SK-N-SH (cell line): ENCODE measurements at regions not wholly inside any gene's neighbourhood (a gene's known extent, or its start where the extent isn't known, plus 50 kb on each side); places are given as distances from the start of the nearest gene placed in this dataset.
A peak's percentile ranks its signal among the peaks of the same experiment; 100 is the strongest.

Experiments used
- CTCF ChIA-PET: fragments of 300-600, 350-600 bp; formaldehyde crosslinking; extraction: SDS; loops from one replicate; lab custom pipeline; 2021; lab: Yijun Ruan, JAX
- POLR2A ChIA-PET: fragments of 350-600 bp; sonication (Branson Sonifier 250); formaldehyde crosslinking; extraction: SDS; loops from one replicate; lab custom pipeline; 2020; ENCODE audit warnings: antibody characterized with exemption, inconsistent platforms; lab: Yijun Ruan, JAX
- DNase-seq: peaks from one replicate; pipeline ENCODE4 v3.0.0; 2012
- H2AFZ ChIP-seq: fragments of 200-600 bp; sonication (generic); 2 replicates; pipeline ENCODE4 v1.8.1; 2016; ENCODE audit warnings: antibody characterized with exemption, mild to moderate bottlenecking, low read depth
- H3F3A ChIP-seq: fragments of 200-600 bp; sonication (generic); replicated peaks from 2 replicates; pipeline ENCODE3; 2016; ENCODE audit warnings: antibody characterized with exemption, mild to moderate bottlenecking; ENCODE audit not compliant: insufficient read depth
- H3K27ac ChIP-seq, 2 experiments: fragments of 200-500 bp in 1 of 2; fragments of 200-600 bp in 1 of 2; sonication (Bioruptor generic) in 1 of 2; sonication (generic), shearing (Covaris generic) in 1 of 2; 2 replicates each; pipeline versions ENCODE4 v1.5.1 to v1.6.1; 2014 to 2016; ENCODE audit warnings: low read depth in 2 of 2, inconsistent platforms in 1 of 2, low read length in 1 of 2, mild to moderate bottlenecking in 1 of 2, mixed read lengths in 1 of 2
- H3K27me3 ChIP-seq: fragments of 200-600 bp; sonication (generic), shearing (Covaris generic); 2 replicates; pipeline ENCODE4 v1.6.1; 2016; ENCODE audit warnings: mixed run types; ENCODE audit not compliant: insufficient read depth
- H3K36me3 ChIP-seq, 2 experiments: fragments of 200-500 bp in 1 of 2; fragments of 200-600 bp in 1 of 2; sonication (Bioruptor generic) in 1 of 2; sonication (generic) in 1 of 2; replicated peaks in 1 of 2; 2 replicates each; pipeline versions ENCODE3 to v1.5.1; 2014 to 2016; ENCODE audit warnings: low read length in 1 of 2, mild to moderate bottlenecking in 1 of 2; ENCODE audit not compliant: insufficient read depth in 2 of 2, control insufficient read depth in 1 of 2
- H3K4me1 ChIP-seq, 2 experiments: fragments of 200-500 bp in 1 of 2; fragments of 200-600 bp in 1 of 2; sonication (Bioruptor generic) in 1 of 2; sonication (generic), shearing (Covaris generic) in 1 of 2; 2 replicates each; pipeline versions ENCODE4 v1.5.1 to v1.6.1; 2014 to 2016; ENCODE audit warnings: low read depth in 1 of 2, low read length in 1 of 2, mixed run types in 1 of 2; ENCODE audit not compliant: insufficient read depth in 2 of 2, control insufficient read depth in 1 of 2
- H3K4me2 ChIP-seq: fragments of 200-600 bp; sonication (generic), shearing (Covaris generic); 2 replicates; pipeline ENCODE4 v1.6.1; 2017; ENCODE audit warnings: mixed run types
- H3K4me3 ChIP-seq, 2 experiments: fragments of 200-500 bp in 1 of 2; fragments of 200-600 bp in 1 of 2; sonication (Bioruptor generic) in 1 of 2; sonication (generic), shearing (Covaris generic) in 1 of 2; 2 replicates each; pipeline versions ENCODE4 v1.5.1 to v1.8.1; 2014 to 2016; ENCODE audit warnings: low read depth in 2 of 2, inconsistent platforms in 1 of 2, low read length in 1 of 2, mild to moderate bottlenecking in 1 of 2, mixed read lengths in 1 of 2, moderate library complexity in 1 of 2
- H3K79me2 ChIP-seq: fragments of 200-600 bp; sonication (generic); 2 replicates; pipeline ENCODE4 v1.8.1; 2017; ENCODE audit warnings: mild to moderate bottlenecking; ENCODE audit not compliant: insufficient read depth
- H3K9ac ChIP-seq: fragments of 200-600 bp; sonication (generic); 2 replicates; pipeline ENCODE4 v1.6.1; 2017; ENCODE audit warnings: mixed run types
- H3K9me2 ChIP-seq: fragments of 200-600 bp; sonication (generic); 2 replicates; pipeline ENCODE4 v1.6.1; 2017; ENCODE audit warnings: mixed run types
- H3K9me3 ChIP-seq: fragments of 200-600 bp; sonication (generic); 2 replicates; pipeline ENCODE4 v1.6.1; 2017; ENCODE audit warnings: mixed run types, mild to moderate bottlenecking, moderate library complexity
- H4K20me1 ChIP-seq: fragments of 200-600 bp; sonication (generic); 2 replicates; pipeline ENCODE4 v1.6.1; 2017; ENCODE audit warnings: mild to moderate bottlenecking, mixed run types; ENCODE audit not compliant: insufficient read depth
- CHD2 ChIP-seq: fragments of 150-350 bp; IDR thresholded peaks from 2 replicates; pipeline ENCODE4 v1.6.1; 2018; ENCODE audit warnings: low read length; ENCODE audit not compliant: partially characterized antibody
- ELF1 ChIP-seq: IDR thresholded peaks from 2 replicates; pipeline ENCODE4 v1.4.0; 2012
- EP300 ChIP-seq, 2 experiments: IDR thresholded peaks; 2 replicates each; pipeline versions ENCODE4 v1.4.0 to v1.6.1; 2012; ENCODE audit warnings: borderline replicate concordance in 1 of 2, low read depth in 1 of 2, low read length in 1 of 2
- FOXM1 ChIP-seq: IDR thresholded peaks from 2 replicates; pipeline ENCODE4 v1.4.0; 2012; ENCODE audit warnings: low read depth, mild to moderate bottlenecking
- GATA2 ChIP-seq: sonication (generic); formaldehyde crosslinking; IDR thresholded peaks from 2 replicates; pipeline ENCODE4 v1.5.0; 2020; ENCODE audit warnings: mild to moderate bottlenecking, missing genetic modification reagents
- NRF1 ChIP-seq: IDR thresholded peaks from 2 replicates; pipeline ENCODE4 v1.6.1; 2012; ENCODE audit warnings: low read depth, mild to moderate bottlenecking, low read length
- POLR2AphosphoS5 ChIP-seq: IDR thresholded peaks from 2 replicates; pipeline ENCODE4 v1.6.1; 2012; ENCODE audit warnings: low read depth, low read length
- RAD21 ChIP-seq: IDR thresholded peaks from 2 replicates; pipeline ENCODE4 v1.6.1; 2012; ENCODE audit warnings: mild to moderate bottlenecking, low read length
- RFX5 ChIP-seq: IDR thresholded peaks from 2 replicates; pipeline ENCODE4 v1.6.1; 2012; ENCODE audit warnings: mild to moderate bottlenecking, improper control_type of control experiment, low read length
- SMC3 ChIP-seq: IDR thresholded peaks from 2 replicates; pipeline ENCODE4 v1.6.1; 2012; ENCODE audit warnings: low read depth, low read length, improper control_type of control experiment
- TCF12 ChIP-seq: IDR thresholded peaks from 2 replicates; pipeline ENCODE4 v1.4.0; 2012
- YY1 ChIP-seq: IDR thresholded peaks from 2 replicates; pipeline ENCODE4 v1.4.0; 2012; ENCODE audit warnings: low read depth, mild to moderate bottlenecking
- WGBS: methylation state at CpG from one replicate; pipeline ENCODE4 v1.1.6; 2017; ENCODE audit warnings: low lambda C conversion rate; 5-methylcytosine and 5-hydroxymethylcytosine counted together
- TF ChIP-seq, protein P1 (sequence below): fragments of 150-350 bp; IDR thresholded peaks from 2 replicates; pipeline ENCODE4 v1.6.1; 2017; ENCODE audit warnings: antibody characterized with exemption, low read length, low read depth, borderline replicate concordance
- TF ChIP-seq, protein P2 (sequence below): IDR thresholded peaks from 2 replicates; pipeline ENCODE4 v1.4.0; 2012; ENCODE audit warnings: low read depth
- TF ChIP-seq, protein P3 (sequence below): fragments of 200-600 bp; sonication (generic); IDR thresholded peaks from 2 replicates; pipeline ENCODE4 v1.6.1; 2017; ENCODE audit warnings: antibody characterized with exemption, mild to moderate bottlenecking, moderate library complexity
- TF ChIP-seq, protein P4 (sequence below): IDR thresholded peaks from 2 replicates; pipeline ENCODE4 v1.4.0; 2012; ENCODE audit warnings: low read depth, borderline replicate concordance
- TF ChIP-seq, protein P5 (sequence below): IDR thresholded peaks from 2 replicates; pipeline ENCODE4 v1.4.0; 2012; ENCODE audit warnings: low read depth, borderline replicate concordance

DNA sequence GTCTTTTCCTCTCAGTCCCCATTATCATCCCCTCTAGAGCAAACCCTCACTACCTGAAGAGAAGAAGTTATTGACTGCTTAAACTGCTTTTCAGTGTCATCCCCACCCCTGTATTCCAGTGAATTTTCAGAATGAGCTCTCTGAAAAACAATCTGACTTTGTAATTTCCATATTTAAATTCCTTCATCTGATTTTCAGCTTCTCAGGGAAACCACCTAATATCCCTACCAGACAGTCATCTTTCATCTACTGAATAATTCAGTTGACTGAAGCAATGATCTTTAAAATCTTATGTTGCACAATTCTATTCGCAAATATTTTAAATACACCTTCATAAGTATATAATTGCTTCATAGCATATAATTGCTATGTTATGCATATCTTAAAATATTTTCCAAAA is 258.7 kb downstream of the HTR1B start:
- no peak overlapping the region for H2AFZ ChIP-seq
- WGBS: 16% methylated on average over 1 of the region's 1 CpG
- DNase-seq: no peak

DNA sequence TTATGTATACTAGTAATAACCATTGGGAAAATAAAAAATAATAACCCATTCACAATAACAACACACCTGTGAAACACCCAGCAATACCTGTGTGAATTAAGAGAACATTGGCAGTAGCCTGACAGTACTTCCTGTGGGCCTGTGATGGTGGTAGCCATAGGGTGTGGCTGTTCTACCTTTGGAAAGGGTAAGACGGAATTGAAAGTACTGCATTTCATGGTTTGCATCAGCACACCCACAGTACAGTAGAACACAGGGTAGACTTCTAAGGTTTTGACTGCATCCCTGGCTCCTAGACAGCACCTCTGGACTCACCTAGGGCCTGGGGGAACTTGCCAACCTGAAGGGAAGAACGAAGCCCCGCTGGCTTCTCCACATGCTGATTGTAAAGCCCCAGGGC is 279.8 kb downstream of the HTR1B start:
- TF ChIP-seq RAD21 (no peak), TCF12 (no peak), SMC3 (no peak), RFX5 (no peak), POLR2AphosphoS5 (no peak)
- TF ChIP-seq, all 33 proteins: peak for 0
- H3K4me1 ChIP-seq: peaks cover 0 to 6% of the 10 kb centered on the region in 2 experiments; a peak in 1 of 4 replicates
- no peak overlapping the region for H3K9ac ChIP-seq
- H4K20me1 ChIP-seq: no peaks in the 10 kb centered on the region
- H3F3A ChIP-seq: peaks cover 17% of the 10 kb centered on the region
- no peak overlapping the region for H3K27ac ChIP-seq
- H3K9me3 ChIP-seq: peaks cover 4% of the 10 kb centered on the region; the same call in 1 of the 2 replicates
- no peak overlapping the region for H3K4me2 ChIP-seq
- no peak overlapping the region for H2AFZ ChIP-seq
- no peaks in the 10 kb centered on the region for H3K27me3 ChIP-seq
- H3K9me2 ChIP-seq: 0 out of 2 replicates have a peak, but pooled peaks cover 4% of the 10 kb centered on the region
- DNase-seq: no peak
- POLR2A ChIA-PET: no interaction called here
- CTCF ChIA-PET: no interaction called here
- no peaks in the 10 kb centered on the region for H3K36me3 ChIP-seq
- no peak overlapping the region for H3K4me3 ChIP-seq
- 7% methylated on average over 3 of the region's 3 CpGs for WGBS
- no peaks in the 10 kb centered on the region for H3K79me2 ChIP-seq

More for the DNA sequence above, 258.7 kb downstream of the HTR1B start:
- H3K4me2 ChIP-seq: no peak overlapping the region
- no peaks in the 10 kb centered on the region for H3K79me2 ChIP-seq
- no peak overlapping the region for H3K27ac ChIP-seq
- ChIA-PET CTCF (no interaction called here), POLR2A (no interaction called here)
- no peaks in the 10 kb centered on the region for H3K36me3 ChIP-seq
- no peaks in the 10 kb centered on the region for H3K9me3 ChIP-seq
- H3K27me3 ChIP-seq: no peaks in the 10 kb centered on the region
- no peak overlapping the region for H3K4me3 ChIP-seq
- H3K4me1 ChIP-seq: no peaks in the 10 kb centered on the region
- no peak for TF ChIP-seq EP300 (IDR thresholded peaks at IDR 0.05; ENCODE audit: borderline replicate concordance in 1 of 2, low read depth in 1 of 2, low read length in 1 of 2)
- TF ChIP-seq FOXM1: no peak
- no peak for TF ChIP-seq RFX5
- TF ChIP-seq, protein P1, sequence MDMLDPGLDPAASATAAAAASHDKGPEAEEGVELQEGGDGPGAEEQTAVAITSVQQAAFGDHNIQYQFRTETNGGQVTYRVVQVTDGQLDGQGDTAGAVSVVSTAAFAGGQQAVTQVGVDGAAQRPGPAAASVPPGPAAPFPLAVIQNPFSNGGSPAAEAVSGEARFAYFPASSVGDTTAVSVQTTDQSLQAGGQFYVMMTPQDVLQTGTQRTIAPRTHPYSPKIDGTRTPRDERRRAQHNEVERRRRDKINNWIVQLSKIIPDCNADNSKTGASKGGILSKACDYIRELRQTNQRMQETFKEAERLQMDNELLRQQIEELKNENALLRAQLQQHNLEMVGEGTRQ: no peak
- no peak for TF ChIP-seq GATA2 (CRISPR knock-in tag)
- no peaks in the 10 kb centered on the region for H4K20me1 ChIP-seq
- no peak overlapping the region for H3K9ac ChIP-seq
- no peaks in the 10 kb centered on the region for H3F3A ChIP-seq
- no peaks in the 10 kb centered on the region for H3K9me2 ChIP-seq

DNA sequence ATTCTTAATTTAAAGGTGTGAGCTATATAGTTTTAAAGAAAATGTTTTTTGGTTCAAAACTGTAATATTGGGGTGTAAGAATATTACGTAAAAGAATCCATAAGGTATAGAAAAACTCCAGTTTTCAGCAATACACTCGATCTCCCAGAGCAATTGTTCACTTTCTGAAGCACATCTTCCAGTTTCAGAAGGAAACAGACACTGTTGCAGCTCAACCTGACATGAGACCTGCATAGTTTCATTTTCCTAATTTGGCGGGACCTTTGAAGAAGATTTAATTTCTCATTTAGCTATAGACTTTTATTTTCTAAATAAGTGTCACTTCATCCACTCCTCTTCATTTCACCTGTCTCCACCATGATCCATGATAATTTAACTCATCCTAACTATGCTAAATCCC is 281.5 kb downstream of the HTR1B start:
- no peaks in the 10 kb centered on the region for H3K79me2 ChIP-seq
- TF ChIP-seq FOXM1 (no peak), CHD2 (no peak), ELF1 (no peak), YY1 (no peak), RAD21 (no peak), EP300 (IDR thresholded peaks at IDR 0.05; ENCODE audit: borderline replicate concordance in 1 of 2, low read depth in 1 of 2, low read length in 1 of 2) (no peak), NRF1 (no peak), GATA2 (CRISPR knock-in tag) (no peak)
- TF ChIP-seq, protein P2, sequence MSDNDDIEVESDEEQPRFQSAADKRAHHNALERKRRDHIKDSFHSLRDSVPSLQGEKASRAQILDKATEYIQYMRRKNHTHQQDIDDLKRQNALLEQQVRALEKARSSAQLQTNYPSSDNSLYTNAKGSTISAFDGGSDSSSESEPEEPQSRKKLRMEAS: no peak
- TF ChIP-seq, protein P3, sequence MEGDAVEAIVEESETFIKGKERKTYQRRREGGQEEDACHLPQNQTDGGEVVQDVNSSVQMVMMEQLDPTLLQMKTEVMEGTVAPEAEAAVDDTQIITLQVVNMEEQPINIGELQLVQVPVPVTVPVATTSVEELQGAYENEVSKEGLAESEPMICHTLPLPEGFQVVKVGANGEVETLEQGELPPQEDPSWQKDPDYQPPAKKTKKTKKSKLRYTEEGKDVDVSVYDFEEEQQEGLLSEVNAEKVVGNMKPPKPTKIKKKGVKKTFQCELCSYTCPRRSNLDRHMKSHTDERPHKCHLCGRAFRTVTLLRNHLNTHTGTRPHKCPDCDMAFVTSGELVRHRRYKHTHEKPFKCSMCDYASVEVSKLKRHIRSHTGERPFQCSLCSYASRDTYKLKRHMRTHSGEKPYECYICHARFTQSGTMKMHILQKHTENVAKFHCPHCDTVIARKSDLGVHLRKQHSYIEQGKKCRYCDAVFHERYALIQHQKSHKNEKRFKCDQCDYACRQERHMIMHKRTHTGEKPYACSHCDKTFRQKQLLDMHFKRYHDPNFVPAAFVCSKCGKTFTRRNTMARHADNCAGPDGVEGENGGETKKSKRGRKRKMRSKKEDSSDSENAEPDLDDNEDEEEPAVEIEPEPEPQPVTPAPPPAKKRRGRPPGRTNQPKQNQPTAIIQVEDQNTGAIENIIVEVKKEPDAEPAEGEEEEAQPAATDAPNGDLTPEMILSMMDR: no peak
- TF ChIP-seq, protein P4, sequence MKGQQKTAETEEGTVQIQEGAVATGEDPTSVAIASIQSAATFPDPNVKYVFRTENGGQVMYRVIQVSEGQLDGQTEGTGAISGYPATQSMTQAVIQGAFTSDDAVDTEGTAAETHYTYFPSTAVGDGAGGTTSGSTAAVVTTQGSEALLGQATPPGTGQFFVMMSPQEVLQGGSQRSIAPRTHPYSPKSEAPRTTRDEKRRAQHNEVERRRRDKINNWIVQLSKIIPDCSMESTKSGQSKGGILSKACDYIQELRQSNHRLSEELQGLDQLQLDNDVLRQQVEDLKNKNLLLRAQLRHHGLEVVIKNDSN: no peak
- TF ChIP-seq, protein P5, sequence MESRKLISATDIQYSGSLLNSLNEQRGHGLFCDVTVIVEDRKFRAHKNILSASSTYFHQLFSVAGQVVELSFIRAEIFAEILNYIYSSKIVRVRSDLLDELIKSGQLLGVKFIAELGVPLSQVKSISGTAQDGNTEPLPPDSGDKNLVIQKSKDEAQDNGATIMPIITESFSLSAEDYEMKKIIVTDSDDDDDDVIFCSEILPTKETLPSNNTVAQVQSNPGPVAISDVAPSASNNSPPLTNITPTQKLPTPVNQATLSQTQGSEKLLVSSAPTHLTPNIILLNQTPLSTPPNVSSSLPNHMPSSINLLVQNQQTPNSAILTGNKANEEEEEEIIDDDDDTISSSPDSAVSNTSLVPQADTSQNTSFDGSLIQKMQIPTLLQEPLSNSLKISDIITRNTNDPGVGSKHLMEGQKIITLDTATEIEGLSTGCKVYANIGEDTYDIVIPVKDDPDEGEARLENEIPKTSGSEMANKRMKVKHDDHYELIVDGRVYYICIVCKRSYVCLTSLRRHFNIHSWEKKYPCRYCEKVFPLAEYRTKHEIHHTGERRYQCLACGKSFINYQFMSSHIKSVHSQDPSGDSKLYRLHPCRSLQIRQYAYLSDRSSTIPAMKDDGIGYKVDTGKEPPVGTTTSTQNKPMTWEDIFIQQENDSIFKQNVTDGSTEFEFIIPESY: no peak
- TF ChIP-seq, all 33 proteins: peak for 0
- POLR2A ChIA-PET: no interaction called here

More for the DNA sequence above, 281.5 kb downstream of the HTR1B start:
- CTCF ChIA-PET: interaction anchor here (0.9 kb wide), 1 partner anchor 12 kb away, joined by 4 read pairs; no protein-coding TSS in a partner anchor
- H3K36me3 ChIP-seq: no peaks in the 10 kb centered on the region
- 9% methylated on average over 3 of the region's 3 CpGs for WGBS
- H3K27ac ChIP-seq: no peak overlapping the region
- H3K4me3 ChIP-seq: peak overlapping the region; percentile 36 to 50; a peak in 3 of 4 replicates
- peaks cover 0 to 6% of the 10 kb centered on the region in 2 experiments; a peak in 1 of 4 replicates for H3K4me1 ChIP-seq
- H2AFZ ChIP-seq: peak overlapping the region; percentile 87
- H3K4me2 ChIP-seq: peak overlapping the region; percentile 81
- no peaks in the 10 kb centered on the region for H4K20me1 ChIP-seq
- DNase-seq: no peak
- H3F3A ChIP-seq: peaks cover 12% of the 10 kb centered on the region
- no peaks in the 10 kb centered on the region for H3K27me3 ChIP-seq
- H3K9me2 ChIP-seq: 0 out of 2 replicates have a peak, but pooled peaks cover 4% of the 10 kb centered on the region
- H3K9ac ChIP-seq: peak overlapping the region; percentile 45
- peaks cover 4% of the 10 kb centered on the region; the same call in 1 of the 2 replicates for H3K9me3 ChIP-seq
